HG03521 (cell line): ENCODE measurements at regions not wholly inside any gene's neighbourhood (a gene's known extent, or its start where the extent isn't known, plus 50 kb on each side); places are given as distances from the start of the nearest gene placed in this dataset.

Experiments used
- ATAC-seq: cut with Tn5 transposase; IDR thresholded peaks from one replicate; pipeline ENCODE4 v1.9.1; 2021; ENCODE audit warnings: mild to moderate bottlenecking, moderate library complexity; ENCODE audit not compliant: unreplicated experiment

DNA sequence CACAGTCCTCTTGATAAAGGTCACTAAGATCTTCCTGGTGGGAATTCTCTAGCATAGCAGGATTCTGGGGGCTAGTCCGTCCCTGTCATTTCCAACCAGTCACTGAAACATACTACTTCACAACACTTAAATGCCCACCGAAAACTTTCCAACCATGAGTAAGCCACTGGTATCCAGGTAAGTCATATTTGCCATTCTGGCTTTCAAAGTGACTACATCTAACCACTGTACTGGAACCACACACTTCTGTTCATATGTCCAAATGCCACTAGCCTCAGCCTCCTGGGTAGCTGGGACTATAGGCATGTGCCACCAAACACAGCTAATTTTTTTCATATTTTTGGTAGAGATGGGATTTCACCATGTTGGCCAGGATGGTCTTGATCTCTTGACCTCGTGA is 64.3 kb upstream of the VANGL1 start:
- ATAC-seq, result no peak

GRCh38 chr1:115575661-115576060 is 66.1 kb upstream of the VANGL1 start:
- no peak for ATAC-seq

DNA sequence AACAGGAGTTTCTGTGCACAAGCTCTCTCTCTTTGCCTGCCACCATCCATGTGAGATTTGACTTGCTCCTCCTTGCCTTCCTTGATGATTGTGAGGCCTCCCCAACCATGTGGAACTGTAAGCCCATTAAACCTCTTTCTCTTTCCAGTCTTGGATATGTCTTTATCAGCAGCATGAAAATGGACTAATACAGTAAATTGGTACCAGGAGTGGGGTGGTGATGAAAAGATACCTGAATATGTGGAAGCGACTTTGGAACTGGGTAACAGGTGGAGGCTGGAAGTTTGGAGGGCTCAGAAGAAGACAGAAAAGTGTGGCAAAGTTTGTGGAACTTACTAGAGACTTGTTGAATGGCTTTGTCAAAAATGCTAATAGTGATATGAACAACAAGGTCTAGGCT is 69.1 kb upstream of the VANGL1 start:
- ATAC-seq, result no peak

- no peak for ATAC-seq
Observed at GRCh38 chr1:115567431-115567830, 74.3 kb upstream of the VANGL1 start.

- ATAC-seq, result no peak
Observed at GRCh38 chr1:115565791-115566190, 76.0 kb upstream of the VANGL1 start.

- no peak for ATAC-seq
Observed at GRCh38 chr1:115565353-115565752, 76.4 kb upstream of the VANGL1 start.

GRCh38 chr1:115564201-115564600 is 77.6 kb upstream of the VANGL1 start:
- ATAC-seq, result no peak

- no peak for ATAC-seq
Observed at GRCh38 chr1:115560027-115560426, 81.7 kb upstream of the VANGL1 start.

DNA sequence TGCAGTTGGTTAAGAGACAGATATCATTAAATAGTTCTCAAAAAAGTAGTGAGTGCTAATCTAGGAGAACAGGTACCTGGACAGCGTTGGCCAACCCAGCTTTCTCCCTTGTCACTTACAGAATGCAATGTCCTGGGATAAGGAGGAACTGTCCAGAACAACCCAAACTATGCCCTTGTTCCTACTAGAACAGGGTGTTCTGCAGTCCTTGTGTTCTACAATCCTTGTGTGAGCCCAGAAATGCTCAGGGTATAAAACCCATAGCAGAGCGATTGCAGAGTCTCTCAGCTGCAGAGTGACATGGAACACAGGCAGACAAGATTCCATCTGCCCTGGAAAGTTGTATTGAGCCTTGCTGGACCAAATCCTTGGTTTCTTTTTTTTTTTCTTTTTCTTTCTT is 83.5 kb upstream of the VANGL1 start:
- no peak for ATAC-seq

GRCh38 chr1:115557715-115558114 is 84.1 kb upstream of the VANGL1 start:
- no peak for ATAC-seq

DNA sequence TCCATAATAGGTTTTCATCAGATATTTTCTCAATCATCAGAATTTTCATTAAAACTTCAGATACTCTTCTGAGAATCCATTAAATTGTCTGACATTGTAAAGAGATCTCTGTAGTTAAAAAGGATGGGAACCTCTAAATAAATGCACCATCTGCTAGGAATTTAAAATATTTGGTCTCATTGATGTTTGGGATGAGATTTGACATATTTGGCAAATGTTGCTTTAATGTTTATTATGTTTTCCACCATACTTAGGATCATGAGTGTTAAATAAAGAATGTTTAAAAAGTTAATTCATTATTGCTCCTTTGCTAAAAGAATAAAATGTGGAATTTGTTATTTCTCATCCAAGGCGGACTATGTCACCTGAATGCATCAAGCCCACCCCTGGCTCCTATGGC is 85.5 kb upstream of the VANGL1 start:
- no peak for ATAC-seq

DNA sequence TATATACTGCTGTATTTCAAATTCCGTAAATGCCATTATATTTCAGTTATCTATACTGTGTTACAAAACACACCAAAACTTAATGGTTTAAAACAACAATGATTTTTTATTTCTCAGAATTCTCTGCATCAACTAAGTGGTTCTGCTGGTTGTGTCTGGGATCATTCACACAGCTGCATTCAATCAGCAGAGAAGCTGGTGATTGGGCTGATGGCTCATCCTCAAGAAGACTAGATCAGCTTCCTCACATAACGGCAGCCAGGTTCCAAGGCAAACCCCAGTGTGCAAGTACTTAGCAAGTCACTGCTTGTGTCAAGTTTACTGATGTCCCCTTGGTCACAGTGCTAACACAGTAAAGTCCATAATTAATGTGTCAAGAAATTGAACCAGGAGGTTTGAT is 86.3 kb upstream of the VANGL1 start:
- no peak for ATAC-seq

GRCh38 chr1:115547696-115548095 is 94.1 kb upstream of the VANGL1 start:
- ATAC-seq, result no peak

GRCh38 chr1:115546846-115547245 is 94.9 kb upstream of the VANGL1 start:
- no peak for ATAC-seq

- ATAC-seq, result no peak
Observed at GRCh38 chr1:115545791-115546733, 95.7 kb upstream of the VANGL1 start.

- no peak for ATAC-seq
Observed at GRCh38 chr1:115545096-115545720, 96.6 kb upstream of the VANGL1 start.

GRCh38 chr1:115544131-115544530 is 97.6 kb upstream of the VANGL1 start:
- no peak for ATAC-seq

DNA sequence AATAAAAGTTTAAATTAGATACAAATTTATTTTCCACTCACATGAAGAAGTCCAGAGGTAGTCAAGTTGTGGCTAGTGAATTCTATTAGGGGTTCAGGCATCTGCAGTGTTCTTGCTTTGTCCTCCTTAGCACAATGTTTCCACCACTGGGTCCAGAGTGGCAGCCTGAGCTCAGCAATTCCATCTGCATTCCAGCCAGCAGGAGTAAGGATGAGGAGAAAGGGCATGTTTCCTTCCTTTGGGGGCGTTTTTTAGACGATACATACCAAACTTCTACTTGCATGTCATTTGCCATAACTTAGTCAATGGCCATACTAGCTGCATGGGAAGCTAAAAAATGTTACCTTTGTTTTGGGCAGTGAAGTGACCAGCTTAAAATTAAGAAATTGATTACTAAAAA is 98.5 kb upstream of the VANGL1 start:
- ATAC-seq, result no peak

- no peak for ATAC-seq
Observed at GRCh38 chr1:115539736-115540135, 102.0 kb upstream of the VANGL1 start.

DNA sequence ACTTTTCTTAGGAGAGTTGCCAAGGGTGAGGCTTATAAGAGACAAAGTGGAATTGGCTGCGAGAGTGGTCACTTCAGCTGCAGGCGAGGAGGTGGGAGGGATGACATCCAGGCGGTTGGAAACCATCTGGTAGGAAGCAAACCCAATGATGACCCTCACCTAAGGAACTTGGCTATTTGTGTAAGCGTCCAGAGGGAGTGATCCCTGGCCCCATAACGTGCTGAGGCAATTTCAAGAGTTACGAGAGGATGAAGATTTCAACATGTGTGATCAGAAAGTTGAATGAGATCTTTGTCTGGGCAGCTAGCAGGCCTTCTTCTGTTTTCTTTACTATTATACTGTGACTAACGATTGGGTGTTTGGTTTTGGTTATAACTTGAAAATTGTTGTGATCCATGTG is 102.7 kb upstream of the VANGL1 start:
- no peak for ATAC-seq

GRCh38 chr1:115538579-115538978 is 103.2 kb upstream of the VANGL1 start:
- ATAC-seq, result no peak

- ATAC-seq, result no peak
Observed at GRCh38 chr1:115537415-115537814, 104.4 kb upstream of the VANGL1 start.
